Endothelial cell of umbilical vein (primary cell): ENCODE measurements at regions not wholly inside any gene's neighbourhood (a gene's known extent, or its start where the extent isn't known, plus 50 kb on each side); places are given as distances from the start of the nearest gene placed in this dataset.

Experiments
- BruUV-seq: library from RNA; stranded (reverse); fragments of 400-500 nt; replicated peaks from 2 replicates; lab custom pipeline; 2021; lab: Mats Ljungman, UMichigan
- CTCF ChIA-PET: fragments of 300-600, 350-600 bp; sonication (Branson Sonifier 250); formaldehyde crosslinking; loops from one replicate; lab custom pipeline; 2021; ENCODE audit warnings: antibody characterized with exemption, inconsistent platforms; lab: Charles Lee
- POLR2A ChIA-PET: fragments of 300-600, 350-600 bp; sonication (Branson Sonifier 250); formaldehyde crosslinking; loops from one replicate; lab custom pipeline; 2021; ENCODE audit warnings: antibody characterized with exemption, inconsistent platforms; lab: Charles Lee
- DNase-seq: peaks from one replicate; pipeline ENCODE4 v3.0.0-alpha.2; 2011; ENCODE audit warnings: low read depth, low spot score
- FAIRE-seq: peaks from 2 replicates; lab custom pipeline; 2011; peaks lifted over from hg19 to GRCh38; lab: Jason Lieb, UNC
- H2AFZ ChIP-seq: 2 replicates; pipeline ENCODE4 v1.6.0; 2012; ENCODE audit warnings: low read depth, low read length, control low read depth, inconsistent platforms
- H3K27ac ChIP-seq: 2 replicates; pipeline ENCODE4 v1.5.1; 2011; ENCODE audit warnings: low read depth, mild to moderate bottlenecking, control low read depth, low read length, moderate library complexity; ENCODE audit not compliant: insufficient read depth
- H3K27me3 ChIP-seq, 2 experiments: 2 replicates each; pipeline versions ENCODE4 v1.6.0 to v1.6.1; 2011; ENCODE audit warnings: low read length in 2 of 2, mixed read lengths in 1 of 2; ENCODE audit not compliant: control insufficient read depth in 2 of 2, insufficient read depth in 2 of 2
- H3K36me3 ChIP-seq, 2 experiments: 2 replicates in 1 of 2; 3 replicates in 1 of 2; pipeline ENCODE4 v1.5.1; 2011; ENCODE audit warnings: low read length in 2 of 2, mild to moderate bottlenecking in 1 of 2, moderate library complexity in 1 of 2; ENCODE audit not compliant: control insufficient read depth in 2 of 2, insufficient read depth in 2 of 2; ENCODE audit errors: extremely low read depth in 1 of 2
- H3K4me1 ChIP-seq: 3 replicates; pipeline ENCODE4 v1.5.1; 2011; ENCODE audit warnings: mild to moderate bottlenecking, low read length; ENCODE audit not compliant: control insufficient read depth, insufficient read depth; ENCODE audit errors: extremely low read depth
- H3K4me2 ChIP-seq: 2 replicates; pipeline ENCODE4 v1.6.1; 2011; ENCODE audit warnings: low read length, control low read depth, mixed read lengths; ENCODE audit not compliant: insufficient read depth
- H3K4me3 ChIP-seq, 3 experiments: fragments of 200-600 bp in 1 of 3; sonication (generic), shearing (Covaris generic) in 1 of 3; replicated peaks in 1 of 3; 2 replicates each; pipeline ENCODE4 v1.5.1; 2011 to 2016; ENCODE audit warnings: control low read depth in 3 of 3, low read length in 3 of 3, mild to moderate bottlenecking in 2 of 3, inconsistent platforms in 1 of 3, low read depth in 1 of 3, moderate library complexity in 1 of 3; ENCODE audit not compliant: insufficient read depth in 1 of 3
- H3K79me2 ChIP-seq: 2 replicates; pipeline ENCODE4 v1.6.0; 2012; ENCODE audit warnings: low read length, inconsistent platforms; ENCODE audit not compliant: control insufficient read depth, insufficient read depth
- H3K9ac ChIP-seq: replicated peaks from 2 replicates; pipeline ENCODE3; 2011; ENCODE audit warnings: low read length, control low read depth; ENCODE audit not compliant: insufficient read depth; ENCODE audit errors: extremely low read depth
- H3K9me1 ChIP-seq: replicated peaks from 3 replicates; pipeline ENCODE4 v1.6.0; 2011; ENCODE audit warnings: mild to moderate bottlenecking, low read length; ENCODE audit not compliant: control insufficient read depth, insufficient read depth; ENCODE audit errors: extremely low read depth
- H3K9me3 ChIP-seq: replicated peaks from 2 replicates; pipeline ENCODE4 v1.5.1; 2012; ENCODE audit warnings: low read length, inconsistent platforms; ENCODE audit not compliant: control insufficient read depth, insufficient read depth
- H4K20me1 ChIP-seq: replicated peaks from 2 replicates; pipeline ENCODE3; 2011; ENCODE audit warnings: mild to moderate bottlenecking, low read length; ENCODE audit not compliant: control insufficient read depth, insufficient read depth; ENCODE audit errors: extremely low read depth
- CTCF ChIP-seq, 2 donors: IDR thresholded peaks; 1 replicate in 1 of 2; 2 replicates in 1 of 2; pipeline ENCODE4 v1.5.1; 2011; ENCODE audit warnings: low read length in 2 of 2, mild to moderate bottlenecking in 2 of 2, moderate library complexity in 2 of 2, control low read depth in 1 of 2, inconsistent platforms in 1 of 2, low read depth in 1 of 2; ENCODE audit not compliant: insufficient read depth in 1 of 2; ENCODE audit errors: extremely low read depth in 1 of 2
- EZH2 ChIP-seq: IDR thresholded peaks from 2 replicates; pipeline ENCODE4 v1.6.1; 2012; ENCODE audit warnings: borderline replicate concordance, low read depth, mild to moderate bottlenecking, moderate library complexity, low read length, inconsistent platforms; ENCODE audit not compliant: severe bottlenecking
- FOS ChIP-seq: IDR thresholded peaks from 2 replicates; pipeline ENCODE4 v1.6.1; 2011; ENCODE audit warnings: mild to moderate bottlenecking, low read length, moderate library complexity, borderline replicate concordance; ENCODE audit not compliant: insufficient read depth
- GATA2 ChIP-seq: IDR thresholded peaks from 2 replicates; pipeline ENCODE4 v1.7.0; 2011; ENCODE audit warnings: low read depth, mild to moderate bottlenecking, moderate library complexity, mixed read lengths, low read length; ENCODE audit not compliant: insufficient read length, insufficient read depth
- JUN ChIP-seq: IDR thresholded peaks from 2 replicates; pipeline ENCODE4 v1.6.1; 2011; ENCODE audit warnings: borderline replicate concordance, low read depth; ENCODE audit not compliant: insufficient read length, insufficient read depth
- MAX ChIP-seq: IDR thresholded peaks from 2 replicates; pipeline ENCODE4 v1.6.1; 2011; ENCODE audit not compliant: insufficient read depth, insufficient read length
- MYC ChIP-seq: IDR thresholded peaks from one replicate; pipeline ENCODE4 v1.6.1; 2011; ENCODE audit warnings: mild to moderate bottlenecking, low read depth, low read length
- POLR2A ChIP-seq: IDR thresholded peaks from 2 replicates; pipeline ENCODE4 v1.6.1; 2012; ENCODE audit warnings: low read depth, mild to moderate bottlenecking, control low read depth, low read length
- POLR2AphosphoS5 ChIP-seq: IDR thresholded peaks from 2 replicates; pipeline ENCODE4 v1.6.1; 2012; ENCODE audit warnings: low read depth, mild to moderate bottlenecking, control low read depth, low read length, moderate library complexity; ENCODE audit not compliant: insufficient read depth
- dilution Hi-C: fragments of 300-500 bp; cut with MboI; formaldehyde crosslinking; loops from one replicate; pipeline ENCODE4 v1.15.0; 2019; ENCODE audit warnings: low sequenced_read_pairs; ENCODE audit not compliant: extremely low pct_ligation_motif_present
- intact Hi-C: fragments of 100-400 bp; cut with micrococcal nuclease; formaldehyde crosslinking; loops from one replicate; pipeline ENCODE4 v1.10.0; 2022

GRCh38 chr4:187181054-187181453 is 457.4 kb upstream of the FAT1 start:
- Histone ChIP-seq H3K4me3 (no peak overlapping the region), H3K36me3 (no peaks in the 10 kb centered on the region), H3K27ac (no peak overlapping the region), H3K9me1 (no peaks in the 10 kb centered on the region), H3K79me2 (no peaks in the 10 kb centered on the region), H3K9ac (no peak overlapping the region), H4K20me1 (no peaks in the 10 kb centered on the region), H2AFZ (no peak overlapping the region), H3K4me1 (no peaks in the 10 kb centered on the region), H3K9me3 (no peaks in the 10 kb centered on the region), H3K4me2 (no peak overlapping the region), H3K27me3 (no peaks in the 10 kb centered on the region)
- ChIA-PET POLR2A (no interaction called here), CTCF (no interaction called here)
- TF ChIP-seq FOS = no peak
- no peak for TF ChIP-seq JUN
- no peak for TF ChIP-seq GATA2
- no peak for TF ChIP-seq EZH2
- TF ChIP-seq MAX = no peak
- no peak for TF ChIP-seq POLR2AphosphoS5
- no peak for TF ChIP-seq MYC
- no peak for TF ChIP-seq CTCF (IDR thresholded peaks at IDR 0.05; ENCODE audit: extremely low read depth in 1 of 2, insufficient read depth in 1 of 2, low read depth in 1 of 2, low read length in 2 of 2)
- TF ChIP-seq POLR2A = no peak
- intact Hi-C loops = no loop called here
- dilution Hi-C loops = no loop called here
- no peak for FAIRE-seq
- no TSS peak for BruUV-seq
- DNase-seq = no peak
